ENCODE measurements at regions not wholly inside any gene's neighbourhood (a gene's known extent, or its start where the extent isn't known, plus 50 kb on each side); places are given as distances from the start of the nearest gene placed in this dataset.

DNA sequence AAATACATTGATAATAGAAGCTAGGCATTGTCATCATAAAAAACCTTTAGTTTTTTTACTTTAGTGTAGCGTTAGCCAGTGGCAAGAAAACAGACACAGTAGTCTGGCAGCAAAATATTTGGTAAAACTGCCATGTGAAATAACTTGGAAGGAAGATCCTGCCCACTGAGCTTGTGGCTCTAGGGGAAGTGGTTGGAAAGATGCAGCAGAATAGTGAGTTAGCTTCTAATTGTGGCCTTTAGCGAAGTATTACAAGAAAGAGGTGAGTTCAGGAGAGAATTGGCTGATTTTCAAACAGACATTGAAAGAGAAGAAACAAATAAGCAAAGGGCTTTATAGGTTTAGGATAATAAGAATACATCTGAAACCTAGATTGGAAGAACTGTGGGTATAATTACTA is 1887.8 kb upstream of the CELF4 start (continued):
- TF ChIP-seq, protein P1, sequence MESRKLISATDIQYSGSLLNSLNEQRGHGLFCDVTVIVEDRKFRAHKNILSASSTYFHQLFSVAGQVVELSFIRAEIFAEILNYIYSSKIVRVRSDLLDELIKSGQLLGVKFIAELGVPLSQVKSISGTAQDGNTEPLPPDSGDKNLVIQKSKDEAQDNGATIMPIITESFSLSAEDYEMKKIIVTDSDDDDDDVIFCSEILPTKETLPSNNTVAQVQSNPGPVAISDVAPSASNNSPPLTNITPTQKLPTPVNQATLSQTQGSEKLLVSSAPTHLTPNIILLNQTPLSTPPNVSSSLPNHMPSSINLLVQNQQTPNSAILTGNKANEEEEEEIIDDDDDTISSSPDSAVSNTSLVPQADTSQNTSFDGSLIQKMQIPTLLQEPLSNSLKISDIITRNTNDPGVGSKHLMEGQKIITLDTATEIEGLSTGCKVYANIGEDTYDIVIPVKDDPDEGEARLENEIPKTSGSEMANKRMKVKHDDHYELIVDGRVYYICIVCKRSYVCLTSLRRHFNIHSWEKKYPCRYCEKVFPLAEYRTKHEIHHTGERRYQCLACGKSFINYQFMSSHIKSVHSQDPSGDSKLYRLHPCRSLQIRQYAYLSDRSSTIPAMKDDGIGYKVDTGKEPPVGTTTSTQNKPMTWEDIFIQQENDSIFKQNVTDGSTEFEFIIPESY (IDR thresholded peaks at IDR 0.05): no peak
- no peak for TF ChIP-seq GABPA (IDR thresholded peaks at IDR 0.05 in 1 of 2, conservative IDR thresholded peaks at IDR 0.05 in 1 of 2)
- no peak for TF ChIP-seq HNF4G (IDR thresholded peaks at IDR 0.05)

DNA sequence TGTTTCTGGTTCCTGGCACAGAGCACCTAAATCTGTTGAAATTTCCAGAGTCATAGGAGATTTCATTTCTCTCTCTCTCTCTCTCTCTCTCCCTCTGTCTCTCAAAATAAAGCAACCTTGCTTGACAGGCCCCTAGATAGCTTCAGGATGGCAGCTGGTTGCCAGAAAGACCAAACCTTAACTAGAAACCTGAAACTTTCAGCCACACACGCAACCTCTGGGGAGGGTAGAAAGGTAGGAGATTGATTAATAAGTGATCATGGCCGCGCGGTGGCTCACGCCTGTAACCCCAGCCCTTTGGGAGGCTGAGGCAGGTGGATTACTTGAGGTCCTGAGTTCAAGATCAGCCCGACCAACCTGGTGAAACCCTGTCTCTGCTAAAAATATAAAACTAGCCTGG is 1885.4 kb upstream of the CELF4 start:
- H3K27me3 ChIP-seq (ENCODE audit: control insufficient read depth in 4 of 4, insufficient read depth in 4 of 4, low read length in 3 of 4): no peaks in the 10 kb centered on the region
- H3K27ac ChIP-seq (ENCODE audit: low read depth in 1 of 2, low read length in 2 of 2): no peak overlapping the region
- no peaks in the 10 kb centered on the region for H3K9me3 ChIP-seq (ENCODE audit: control insufficient read depth in 4 of 4, low read length in 3 of 4)
- TF ChIP-seq, protein P2, sequence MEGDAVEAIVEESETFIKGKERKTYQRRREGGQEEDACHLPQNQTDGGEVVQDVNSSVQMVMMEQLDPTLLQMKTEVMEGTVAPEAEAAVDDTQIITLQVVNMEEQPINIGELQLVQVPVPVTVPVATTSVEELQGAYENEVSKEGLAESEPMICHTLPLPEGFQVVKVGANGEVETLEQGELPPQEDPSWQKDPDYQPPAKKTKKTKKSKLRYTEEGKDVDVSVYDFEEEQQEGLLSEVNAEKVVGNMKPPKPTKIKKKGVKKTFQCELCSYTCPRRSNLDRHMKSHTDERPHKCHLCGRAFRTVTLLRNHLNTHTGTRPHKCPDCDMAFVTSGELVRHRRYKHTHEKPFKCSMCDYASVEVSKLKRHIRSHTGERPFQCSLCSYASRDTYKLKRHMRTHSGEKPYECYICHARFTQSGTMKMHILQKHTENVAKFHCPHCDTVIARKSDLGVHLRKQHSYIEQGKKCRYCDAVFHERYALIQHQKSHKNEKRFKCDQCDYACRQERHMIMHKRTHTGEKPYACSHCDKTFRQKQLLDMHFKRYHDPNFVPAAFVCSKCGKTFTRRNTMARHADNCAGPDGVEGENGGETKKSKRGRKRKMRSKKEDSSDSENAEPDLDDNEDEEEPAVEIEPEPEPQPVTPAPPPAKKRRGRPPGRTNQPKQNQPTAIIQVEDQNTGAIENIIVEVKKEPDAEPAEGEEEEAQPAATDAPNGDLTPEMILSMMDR (IDR thresholded peaks at IDR 0.05; ENCODE audit: low read depth, low read length, missing input control): no peak
- TF ChIP-seq HNF4G (IDR thresholded peaks at IDR 0.05): no peak
- TF ChIP-seq FOXA1 (IDR thresholded peaks at IDR 0.05): no peak
- no peak for TF ChIP-seq HNF4A (conservative IDR thresholded peaks at IDR 0.05)
- TF ChIP-seq EGR1 (IDR thresholded peaks at IDR 0.05; ENCODE audit: low read depth in 2 of 2): no peak
- no peak for TF ChIP-seq RAD21 (IDR thresholded peaks at IDR 0.05)
- no peak for TF ChIP-seq JUND (IDR thresholded peaks at IDR 0.05)
- TF ChIP-seq SP1 (IDR thresholded peaks at IDR 0.05): no peak
- TF ChIP-seq, protein P1 (IDR thresholded peaks at IDR 0.05): no peak
- TF ChIP-seq, protein P3, sequence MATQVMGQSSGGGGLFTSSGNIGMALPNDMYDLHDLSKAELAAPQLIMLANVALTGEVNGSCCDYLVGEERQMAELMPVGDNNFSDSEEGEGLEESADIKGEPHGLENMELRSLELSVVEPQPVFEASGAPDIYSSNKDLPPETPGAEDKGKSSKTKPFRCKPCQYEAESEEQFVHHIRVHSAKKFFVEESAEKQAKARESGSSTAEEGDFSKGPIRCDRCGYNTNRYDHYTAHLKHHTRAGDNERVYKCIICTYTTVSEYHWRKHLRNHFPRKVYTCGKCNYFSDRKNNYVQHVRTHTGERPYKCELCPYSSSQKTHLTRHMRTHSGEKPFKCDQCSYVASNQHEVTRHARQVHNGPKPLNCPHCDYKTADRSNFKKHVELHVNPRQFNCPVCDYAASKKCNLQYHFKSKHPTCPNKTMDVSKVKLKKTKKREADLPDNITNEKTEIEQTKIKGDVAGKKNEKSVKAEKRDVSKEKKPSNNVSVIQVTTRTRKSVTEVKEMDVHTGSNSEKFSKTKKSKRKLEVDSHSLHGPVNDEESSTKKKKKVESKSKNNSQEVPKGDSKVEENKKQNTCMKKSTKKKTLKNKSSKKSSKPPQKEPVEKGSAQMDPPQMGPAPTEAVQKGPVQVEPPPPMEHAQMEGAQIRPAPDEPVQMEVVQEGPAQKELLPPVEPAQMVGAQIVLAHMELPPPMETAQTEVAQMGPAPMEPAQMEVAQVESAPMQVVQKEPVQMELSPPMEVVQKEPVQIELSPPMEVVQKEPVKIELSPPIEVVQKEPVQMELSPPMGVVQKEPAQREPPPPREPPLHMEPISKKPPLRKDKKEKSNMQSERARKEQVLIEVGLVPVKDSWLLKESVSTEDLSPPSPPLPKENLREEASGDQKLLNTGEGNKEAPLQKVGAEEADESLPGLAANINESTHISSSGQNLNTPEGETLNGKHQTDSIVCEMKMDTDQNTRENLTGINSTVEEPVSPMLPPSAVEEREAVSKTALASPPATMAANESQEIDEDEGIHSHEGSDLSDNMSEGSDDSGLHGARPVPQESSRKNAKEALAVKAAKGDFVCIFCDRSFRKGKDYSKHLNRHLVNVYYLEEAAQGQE (IDR thresholded peaks at IDR 0.05): no peak
- no peak for TF ChIP-seq YY1 (IDR thresholded peaks at IDR 0.05)
- no peak for TF ChIP-seq NR2F2 (IDR thresholded peaks at IDR 0.05)
- H3K36me3 ChIP-seq (ENCODE audit: control insufficient read depth in 4 of 4, insufficient read depth in 3 of 4, low read depth in 1 of 4, low read length in 3 of 4): no peaks in the 10 kb centered on the region
- no peak for DNase-seq (ENCODE audit: low spot score)
- peaks cover 0 to 9% (median 2%) of the 10 kb centered on the region in 4 donors for H3K4me1 ChIP-seq (ENCODE audit: control insufficient read depth in 4 of 4, insufficient read depth in 4 of 4, low read length in 3 of 4)
- no peak overlapping the region for H3K9ac ChIP-seq (ENCODE audit: low read depth in 1 of 2, low read length in 2 of 2)
- no peak overlapping the region for H3K4me3 ChIP-seq (ENCODE audit: low read depth in 1 of 3, low read length in 3 of 3)
- WGBS: 91% methylated on average over 6 of the region's 6 CpGs

Measured in liver (tissue), 8 donors.